ENCODE measurements at regions not wholly inside any gene's neighbourhood (a gene's known extent, or its start where the extent isn't known, plus 50 kb on each side); places are given as distances from the start of the nearest gene placed in this dataset.

DNA sequence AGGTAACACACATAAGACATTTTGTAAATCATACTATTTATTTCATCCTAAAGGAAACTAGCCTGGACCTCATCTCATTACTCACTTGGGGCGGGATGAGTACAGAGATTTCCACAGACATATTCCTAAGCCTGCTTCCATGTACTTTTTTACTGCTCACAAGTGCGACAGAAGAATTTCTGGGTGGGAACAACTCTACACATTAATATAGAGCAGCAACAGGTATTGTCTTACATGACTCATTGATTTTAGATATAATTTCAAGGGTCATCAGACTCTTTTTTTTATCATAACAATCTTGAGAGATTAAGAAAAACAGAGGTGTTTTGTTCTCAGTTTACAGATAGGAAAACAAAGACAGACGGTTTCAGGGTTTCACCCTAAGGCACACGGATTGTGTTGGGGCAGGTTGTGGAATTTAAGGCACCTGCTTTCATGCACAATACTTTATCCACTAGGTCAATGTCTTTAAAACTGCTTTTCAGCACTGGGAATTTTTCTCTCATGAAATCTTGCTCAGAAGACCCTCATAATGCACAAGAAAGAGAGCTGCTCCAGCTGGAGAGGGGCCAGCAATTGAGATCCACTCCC, 186.7 kb upstream of the CDIN1 start:
- TF ChIP-seq, protein P1, sequence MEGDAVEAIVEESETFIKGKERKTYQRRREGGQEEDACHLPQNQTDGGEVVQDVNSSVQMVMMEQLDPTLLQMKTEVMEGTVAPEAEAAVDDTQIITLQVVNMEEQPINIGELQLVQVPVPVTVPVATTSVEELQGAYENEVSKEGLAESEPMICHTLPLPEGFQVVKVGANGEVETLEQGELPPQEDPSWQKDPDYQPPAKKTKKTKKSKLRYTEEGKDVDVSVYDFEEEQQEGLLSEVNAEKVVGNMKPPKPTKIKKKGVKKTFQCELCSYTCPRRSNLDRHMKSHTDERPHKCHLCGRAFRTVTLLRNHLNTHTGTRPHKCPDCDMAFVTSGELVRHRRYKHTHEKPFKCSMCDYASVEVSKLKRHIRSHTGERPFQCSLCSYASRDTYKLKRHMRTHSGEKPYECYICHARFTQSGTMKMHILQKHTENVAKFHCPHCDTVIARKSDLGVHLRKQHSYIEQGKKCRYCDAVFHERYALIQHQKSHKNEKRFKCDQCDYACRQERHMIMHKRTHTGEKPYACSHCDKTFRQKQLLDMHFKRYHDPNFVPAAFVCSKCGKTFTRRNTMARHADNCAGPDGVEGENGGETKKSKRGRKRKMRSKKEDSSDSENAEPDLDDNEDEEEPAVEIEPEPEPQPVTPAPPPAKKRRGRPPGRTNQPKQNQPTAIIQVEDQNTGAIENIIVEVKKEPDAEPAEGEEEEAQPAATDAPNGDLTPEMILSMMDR (IDR thresholded peaks at IDR 0.05; ENCODE audit: extremely low read depth, missing control alignments): no peak
- no peak for DNase-seq (ENCODE audit: low spot score)

DNA sequence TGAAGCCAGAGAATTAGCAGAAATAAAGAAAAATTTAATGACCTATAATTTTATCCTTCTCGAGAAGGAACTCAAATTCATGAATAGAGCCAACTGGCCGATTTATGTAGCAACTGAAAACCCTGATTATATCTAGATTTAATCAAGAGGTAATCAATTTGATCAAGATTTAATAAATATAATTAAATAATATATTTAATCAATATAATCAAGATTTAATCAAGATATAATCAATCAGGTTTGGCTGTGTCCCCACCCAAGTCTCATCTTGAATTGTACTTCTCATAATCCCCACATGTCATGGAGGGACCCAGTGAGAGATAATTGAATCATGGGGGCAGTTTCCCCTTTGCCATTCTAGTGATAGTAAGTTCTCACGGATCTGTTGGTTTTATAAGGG, 181.2 kb upstream of the CDIN1 start:
- no peak for DNase-seq (ENCODE audit: low spot score)
- TF ChIP-seq, protein P1 (IDR thresholded peaks at IDR 0.05; ENCODE audit: extremely low read depth, missing control alignments): no peak

DNA sequence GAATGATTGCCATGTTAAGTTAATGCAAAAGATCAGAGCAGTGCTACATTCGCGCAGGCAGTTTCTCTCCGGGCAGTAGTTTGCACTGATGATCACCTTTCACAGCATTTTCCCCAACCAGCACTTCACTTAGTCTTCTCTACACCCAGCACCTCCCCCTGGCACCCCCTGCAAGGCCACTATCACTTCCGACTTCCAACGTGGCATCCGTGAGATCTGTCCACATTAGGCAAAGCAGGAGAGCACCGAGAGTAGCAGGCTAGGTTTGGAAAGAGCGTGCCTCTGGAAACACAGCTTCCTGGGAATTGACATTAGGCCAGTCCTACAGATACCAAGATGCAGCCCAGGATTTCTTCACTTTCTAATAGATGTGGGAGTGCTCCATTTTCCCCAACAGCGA, 180.2 kb upstream of the CDIN1 start:
- TF ChIP-seq, protein P1 (IDR thresholded peaks at IDR 0.05; ENCODE audit: extremely low read depth, missing control alignments): no peak
- DNase-seq (ENCODE audit: low spot score): no peak

DNA sequence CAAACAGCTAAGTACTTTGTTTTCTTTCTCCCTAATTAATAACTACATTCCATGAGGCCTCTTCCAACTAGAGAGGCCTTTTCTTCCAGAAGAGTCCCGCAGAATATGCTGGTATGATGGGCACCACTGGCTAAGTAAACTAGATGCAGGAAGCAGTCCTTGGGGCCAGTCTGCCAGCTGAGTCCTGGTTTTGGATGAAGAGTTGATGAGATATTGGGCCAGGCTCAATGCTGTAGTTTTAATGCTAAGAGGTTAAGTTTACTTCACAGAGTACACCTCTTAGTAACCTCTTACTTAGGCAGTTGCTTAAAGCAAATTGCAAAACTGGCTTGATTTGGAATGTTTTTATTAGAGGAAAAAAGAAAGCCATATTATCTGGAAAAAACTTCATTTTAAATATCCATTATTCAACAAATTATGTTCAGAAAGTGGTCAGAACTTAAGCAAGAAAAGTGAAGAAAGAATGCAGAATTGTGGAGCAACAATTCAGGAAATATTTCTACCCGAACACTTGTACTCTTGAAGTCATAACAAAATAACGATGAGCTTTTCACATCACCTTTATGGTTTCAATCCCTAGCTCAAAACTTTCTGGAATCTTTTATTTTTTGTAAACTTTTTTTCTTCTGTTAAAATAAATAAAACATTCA, 178.4 kb upstream of the CDIN1 start:
- TF ChIP-seq, protein P1 (IDR thresholded peaks at IDR 0.05; ENCODE audit: extremely low read depth, missing control alignments): no peak
- no peak for DNase-seq (ENCODE audit: low spot score)

DNA sequence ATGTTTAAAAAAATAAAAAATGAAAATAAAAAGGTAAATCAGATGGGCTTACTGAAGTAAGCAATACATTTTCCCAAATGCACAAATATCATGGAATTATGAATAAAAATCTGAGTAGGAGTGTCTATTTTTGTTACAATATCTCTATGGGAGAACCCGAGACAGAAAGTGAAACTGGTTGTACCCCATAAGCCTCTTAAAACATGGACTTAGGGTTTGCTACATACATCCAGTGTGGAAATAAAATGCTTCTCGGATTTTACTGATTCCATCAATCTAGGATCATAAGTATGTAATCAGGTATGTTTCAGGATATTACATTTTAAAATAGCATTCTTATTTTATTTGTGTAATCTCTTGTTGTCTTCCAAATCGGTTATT, 177.8 kb upstream of the CDIN1 start:
- no peak for DNase-seq (ENCODE audit: low spot score)
- TF ChIP-seq, protein P1 (IDR thresholded peaks at IDR 0.05; ENCODE audit: extremely low read depth, missing control alignments): no peak

DNA sequence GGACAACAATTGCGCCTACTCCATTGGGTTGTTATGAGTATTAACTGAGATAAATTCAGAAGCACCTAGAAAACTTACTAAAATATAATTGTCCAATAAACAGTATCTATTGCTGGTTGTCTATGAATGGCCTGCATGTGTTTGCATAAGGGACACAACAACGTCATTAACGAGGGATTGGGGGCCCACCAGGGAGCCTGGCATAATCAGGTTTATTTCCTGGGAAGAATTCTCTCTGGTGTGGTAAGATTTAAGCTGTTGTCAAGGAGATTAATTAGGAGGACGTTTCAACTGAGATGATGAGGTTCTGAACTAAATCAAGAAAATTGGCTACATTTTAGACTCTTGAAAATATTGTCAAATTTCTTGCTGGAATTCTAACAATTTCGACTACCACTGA, 176.1 kb upstream of the CDIN1 start:
- TF ChIP-seq, protein P1 (IDR thresholded peaks at IDR 0.05; ENCODE audit: extremely low read depth, missing control alignments): no peak
- no peak for DNase-seq (ENCODE audit: low spot score)

DNA sequence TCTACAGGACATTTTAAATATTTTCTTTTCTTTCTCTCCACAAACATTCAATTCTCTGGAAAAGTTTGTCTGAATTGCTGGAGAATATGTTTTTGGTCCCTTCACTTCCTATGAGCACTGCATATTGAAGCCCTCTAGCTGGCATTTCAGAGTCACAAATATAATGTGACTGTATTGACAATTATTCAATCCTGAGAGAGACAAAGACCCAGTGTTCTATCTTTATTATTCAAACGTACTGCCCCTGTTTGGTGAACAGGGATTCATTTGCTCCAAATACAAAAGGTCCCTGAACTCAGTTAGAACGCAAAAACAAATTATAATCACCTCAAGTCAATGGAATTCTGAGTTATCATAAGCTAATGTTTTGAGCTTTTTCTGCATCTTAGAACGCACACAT, 173.1 kb upstream of the CDIN1 start:
- TF ChIP-seq, protein P1 (IDR thresholded peaks at IDR 0.05; ENCODE audit: extremely low read depth, missing control alignments): no peak

More for the DNA sequence above, 173.1 kb upstream of the CDIN1 start:
- no peak for DNase-seq (ENCODE audit: low spot score)

All from GM20000 (cell line).